ENCODE measurements at regions not wholly inside any gene's neighbourhood (a gene's known extent, or its start where the extent isn't known, plus 50 kb on each side); places are given as distances from the start of the nearest gene placed in this dataset.

GRCh38 chr10:53402594-53402993 is 630.0 kb upstream of the MBL2 start:
- no peak overlapping the region for H3K4me3 ChIP-seq
- no peak overlapping the region for H3K27ac ChIP-seq
- whole genome bisulfite sequencing, 5 donors, result 80 to 88% (median 82%) methylated on average over 3 of the region's 3 CpGs
- H3K27me3 ChIP-seq (replicated peaks in 1 of 7), result no peaks in the 10 kb centered on the region
- no peaks in the 10 kb centered on the region for H3K4me1 ChIP-seq
- no peaks in the 10 kb centered on the region for H3K36me3 ChIP-seq
- no peak for TF ChIP-seq CTCF (IDR thresholded peaks at IDR 0.05 in 8 of 11, conservative IDR thresholded peaks at IDR 0.05 in 3 of 11)
- TF ChIP-seq POLR2A (IDR thresholded peaks at IDR 0.05), result no peak
- no peak for TF ChIP-seq POLR2AphosphoS5 (IDR thresholded peaks at IDR 0.05)
- intact Hi-C loops (cut with DNase I; ENCODE audit: low total_unique reads), result no loop called here
- DNase-seq, result no peak
- H3K9me3 ChIP-seq, result peaks cover 0 to 18% (median 0%) of the 10 kb centered on the region in 8 donors

DNA sequence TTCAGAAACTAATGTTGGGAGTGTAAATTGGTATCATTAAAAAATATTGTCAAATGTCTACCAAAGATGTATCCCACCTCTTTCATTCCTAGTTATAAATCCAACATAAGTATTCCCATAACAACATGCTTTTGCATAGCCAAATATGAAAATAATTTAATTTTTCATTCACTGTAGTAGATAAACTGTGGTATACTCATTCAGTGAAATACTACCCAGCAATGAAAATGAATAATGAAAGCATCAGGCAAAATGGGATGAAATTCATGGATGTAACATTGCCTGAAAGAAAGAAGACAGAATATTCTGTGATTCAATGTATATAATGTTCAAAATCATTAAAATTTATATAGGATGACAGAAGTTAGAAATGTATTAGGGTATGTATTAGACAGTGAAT is 629.0 kb upstream of the MBL2 start:
- Histone ChIP-seq H3K36me3 (no peaks in the 10 kb centered on the region), H3K4me3 (no peak overlapping the region), H3K4me1 (no peaks in the 10 kb centered on the region), H3K27ac (no peak overlapping the region), H3K27me3 (replicated peaks in 1 of 7) (no peaks in the 10 kb centered on the region), H3K9me3 (peaks cover 0 to 23% (median 7%) of the 10 kb centered on the region in 8 donors)
- intact Hi-C loops (cut with DNase I; ENCODE audit: low total_unique reads), result no loop called here
- no peak for TF ChIP-seq POLR2A (IDR thresholded peaks at IDR 0.05)
- no peak for TF ChIP-seq CTCF (IDR thresholded peaks at IDR 0.05 in 8 of 11, conservative IDR thresholded peaks at IDR 0.05 in 3 of 11)
- TF ChIP-seq POLR2AphosphoS5 (IDR thresholded peaks at IDR 0.05), result no peak
- no peak for DNase-seq

DNA sequence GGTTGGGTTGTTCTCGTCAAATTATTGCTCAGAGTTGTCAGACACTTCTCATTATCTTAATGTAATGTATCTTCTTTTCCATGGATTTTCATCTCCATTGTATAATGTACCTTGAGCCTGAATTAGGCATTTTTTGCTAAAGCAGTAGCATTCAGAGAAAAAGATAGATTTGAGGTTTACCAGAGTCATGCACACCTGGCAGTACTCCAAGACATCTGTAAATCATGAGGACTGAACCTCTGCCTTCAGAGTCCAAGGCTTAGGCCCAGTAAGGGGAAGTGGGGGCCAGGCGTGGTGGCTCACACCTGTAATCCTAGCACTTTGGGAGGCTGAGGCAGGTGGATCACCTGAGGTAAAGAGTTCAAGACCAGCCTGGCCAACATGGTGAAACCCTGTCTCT is 624.3 kb upstream of the MBL2 start:
- TF ChIP-seq CTCF (IDR thresholded peaks at IDR 0.05 in 8 of 11, conservative IDR thresholded peaks at IDR 0.05 in 3 of 11) (no peak), POLR2AphosphoS5 (IDR thresholded peaks at IDR 0.05) (no peak), POLR2A (IDR thresholded peaks at IDR 0.05) (no peak)
- no peaks in the 10 kb centered on the region for H3K4me1 ChIP-seq
- H3K27me3 ChIP-seq (replicated peaks in 1 of 7), result no peaks in the 10 kb centered on the region
- peaks cover 0 to 55% (median 39%) of the 10 kb centered on the region in 8 donors for H3K9me3 ChIP-seq
- H3K36me3 ChIP-seq, result no peaks in the 10 kb centered on the region
- intact Hi-C loops (cut with DNase I; ENCODE audit: low total_unique reads), result no loop called here
- no peak overlapping the region for H3K4me3 ChIP-seq
- H3K27ac ChIP-seq, result no peak overlapping the region
- 61 to 74% (median 68%) methylated on average over 2 of the region's 2 CpGs for WGBS, 5 donors
- DNase-seq, result no peak

GRCh38 chr10:53395449-53395848 is 622.9 kb upstream of the MBL2 start:
- DNase-seq, result no peak
- H3K36me3 ChIP-seq, result no peaks in the 10 kb centered on the region
- 87 to 97% (median 90%) methylated on average over 5 of the region's 5 CpGs for WGBS, 5 donors
- TF ChIP-seq POLR2A (IDR thresholded peaks at IDR 0.05) (no peak), POLR2AphosphoS5 (IDR thresholded peaks at IDR 0.05) (no peak), CTCF (IDR thresholded peaks at IDR 0.05 in 8 of 11, conservative IDR thresholded peaks at IDR 0.05 in 3 of 11) (no peak)
- H3K4me1 ChIP-seq, result no peaks in the 10 kb centered on the region
- no peak overlapping the region for H3K4me3 ChIP-seq
- H3K27ac ChIP-seq, result no peak overlapping the region
- H3K27me3 ChIP-seq (replicated peaks in 1 of 7), result no peaks in the 10 kb centered on the region
- intact Hi-C loops (cut with DNase I; ENCODE audit: low total_unique reads), result no loop called here
- H3K9me3 ChIP-seq, result peaks cover 0 to 55% (median 36%) of the 10 kb centered on the region in 8 donors
